ENCODE measurements at regions not wholly inside any gene's neighbourhood (a gene's known extent, or its start where the extent isn't known, plus 50 kb on each side); places are given as distances from the start of the nearest gene placed in this dataset.

GRCh38 chr4:23741681-23742191 is 148.1 kb downstream of the PPARGC1A start:
- intact Hi-C loops (cut with DNase I), result no loop called here
- DNase-seq (ENCODE audit: missing footprints), result no peak
- ATAC-seq, result no peak

- DNase-seq (ENCODE audit: missing footprints) (no peak), ATAC-seq (no peak)
- intact Hi-C loops (cut with DNase I), result no loop called here
Observed at GRCh38 chr4:23737571-23737970, 152.3 kb downstream of the PPARGC1A start.

- intact Hi-C loops (cut with DNase I), result no loop called here
- no peak for ATAC-seq
- no peak for DNase-seq (ENCODE audit: missing footprints)
Observed at GRCh38 chr4:23736466-23736865, 153.4 kb downstream of the PPARGC1A start.

GRCh38 chr4:23734000-23734399 is 155.8 kb downstream of the PPARGC1A start:
- intact Hi-C loops (cut with DNase I), result no loop called here
- DNase-seq (ENCODE audit: missing footprints) (no peak), ATAC-seq (no peak)

GRCh38 chr4:23733476-23733875 is 156.4 kb downstream of the PPARGC1A start:
- ATAC-seq (no peak), DNase-seq (ENCODE audit: missing footprints) (no peak)
- intact Hi-C loops (cut with DNase I), result no loop called here

GRCh38 chr4:23730998-23731397 is 158.8 kb downstream of the PPARGC1A start:
- ATAC-seq (no peak), DNase-seq (ENCODE audit: missing footprints) (no peak)
- intact Hi-C loops (cut with DNase I), result no loop called here

- intact Hi-C loops (cut with DNase I), result no loop called here
- DNase-seq (ENCODE audit: missing footprints) (no peak), ATAC-seq (no peak)
Observed at GRCh38 chr4:23728971-23729370, 160.9 kb downstream of the PPARGC1A start.

GRCh38 chr4:23728393-23728792 is 161.5 kb downstream of the PPARGC1A start:
- intact Hi-C loops (cut with DNase I), result no loop called here
- DNase-seq (ENCODE audit: missing footprints), result no peak
- ATAC-seq, result no peak

- intact Hi-C loops (cut with DNase I), result no loop called here
Observed at GRCh38 chr4:23720556-23720955, 169.3 kb downstream of the PPARGC1A start.

GRCh38 chr4:23718435-23718834 is 171.4 kb downstream of the PPARGC1A start:
- intact Hi-C loops (cut with DNase I), result loop anchor here (10.0 kb wide), 1 partner anchor 354 kb away; no protein-coding TSS in a partner anchor
- ATAC-seq, result no peak
- no peak for DNase-seq (ENCODE audit: missing footprints)

More at GRCh38 chr4:23720556-23720955, 169.3 kb downstream of the PPARGC1A start:
- ATAC-seq (no peak), DNase-seq (ENCODE audit: missing footprints) (no peak)

GRCh38 chr4:23717528-23718248 is 172.2 kb downstream of the PPARGC1A start:
- DNase-seq (ENCODE audit: missing footprints), result no peak
- intact Hi-C loops (cut with DNase I), result loop anchor here (10.0 kb wide), 1 partner anchor 353 kb away; no protein-coding TSS in a partner anchor
- ATAC-seq, result no peak

GRCh38 chr4:23710298-23710697 is 179.5 kb downstream of the PPARGC1A start:
- no peak for ATAC-seq
- intact Hi-C loops (cut with DNase I), result loop anchor here (10.0 kb wide), 1 partner anchor 345 kb away; no protein-coding TSS in a partner anchor
- no peak for DNase-seq (ENCODE audit: missing footprints)

- no peak for ATAC-seq
- intact Hi-C loops (cut with DNase I), result no loop called here
- no peak for DNase-seq (ENCODE audit: missing footprints)
Observed at GRCh38 chr4:23707652-23708026, 182.2 kb downstream of the PPARGC1A start.

- ATAC-seq (no peak), DNase-seq (ENCODE audit: missing footprints) (no peak)
- intact Hi-C loops (cut with DNase I), result no loop called here
Observed at GRCh38 chr4:23706972-23707651, 182.7 kb downstream of the PPARGC1A start.

GRCh38 chr4:23700197-23700596 is 189.7 kb downstream of the PPARGC1A start:
- DNase-seq (ENCODE audit: missing footprints), result no peak
- ATAC-seq, result no peak
- intact Hi-C loops (cut with DNase I), result no loop called here

- intact Hi-C loops (cut with DNase I), result no loop called here
- no peak for DNase-seq (ENCODE audit: missing footprints)
- ATAC-seq, result no peak
Observed at GRCh38 chr4:23697722-23698121, 192.1 kb downstream of the PPARGC1A start.

- no peak for DNase-seq (ENCODE audit: missing footprints)
- intact Hi-C loops (cut with DNase I), result no loop called here
- ATAC-seq, result no peak
Observed at GRCh38 chr4:23697001-23697528, 192.8 kb downstream of the PPARGC1A start.

- DNase-seq (ENCODE audit: missing footprints), result no peak
- no peak for ATAC-seq
- intact Hi-C loops (cut with DNase I), result no loop called here
Observed at GRCh38 chr4:23686169-23686897, 203.5 kb downstream of the PPARGC1A start.

- intact Hi-C loops (cut with DNase I), result no loop called here
- no peak for DNase-seq (ENCODE audit: missing footprints)
- no peak for ATAC-seq
Observed at GRCh38 chr4:23685471-23685870, 204.4 kb downstream of the PPARGC1A start.

All from Right ventricle myocardium inferior (tissue), 1 donor.